Common myeloid progenitor, CD34-positive (primary cell): ENCODE measurements at regions not wholly inside any gene's neighbourhood (a gene's known extent, or its start where the extent isn't known, plus 50 kb on each side); places are given as distances from the start of the nearest gene placed in this dataset.
"Not testable (repeated sequence)": the region's sequence is repeated elsewhere in the genome, so short reads cannot be mapped to it uniquely, and the experiment has no call there.

Experiments used
- CTCF ChIA-PET: fragments of 350-600 bp; sonication (Branson Sonifier 250); formaldehyde crosslinking; loops from one replicate; lab custom pipeline; 2021; ENCODE audit warnings: antibody characterized with exemption; lab: Charles Lee
- POLR2A ChIA-PET: fragments of 350-600 bp; sonication (Branson Sonifier 250); formaldehyde crosslinking; loops from one replicate; lab custom pipeline; 2021; ENCODE audit warnings: antibody characterized with exemption; lab: Charles Lee
- DNase-seq, 3 donors: peaks; one replicate each; pipeline versions ENCODE4 v3.0.0 to v3.0.0-alpha.2; 2013
- H3K27ac ChIP-seq, 2 experiments: 1 replicate in 1 of 2; 2 replicates in 1 of 2; pipeline ENCODE4 v1.7.0; 2013; ENCODE audit warnings: inconsistent platforms in 2 of 2, low read length in 2 of 2, mild to moderate bottlenecking in 2 of 2, low read depth in 1 of 2, moderate library complexity in 1 of 2; ENCODE audit not compliant: severe bottlenecking in 2 of 2, insufficient read depth in 1 of 2, poor library complexity in 1 of 2
- H3K27me3 ChIP-seq, 5 experiments: replicated peaks in 2 of 5; 1 replicate in 3 of 5; 2 replicates in 2 of 5; pipeline versions ENCODE4 v1.6.1 to v1.7.0; 2013; ENCODE audit warnings: low read length in 4 of 5, mild to moderate bottlenecking in 2 of 5, moderate library complexity in 2 of 5, inconsistent platforms in 1 of 5; ENCODE audit not compliant: insufficient read depth in 5 of 5, control insufficient read depth in 4 of 5
- H3K36me3 ChIP-seq, 4 experiments: 1 replicate in 2 of 4; 2 replicates in 2 of 4; pipeline versions ENCODE4 v1.6.1 to v1.7.0; 2013; ENCODE audit warnings: low read length in 3 of 4, control low read depth in 1 of 4, mild to moderate bottlenecking in 1 of 4; ENCODE audit not compliant: control insufficient read depth in 4 of 4, insufficient read depth in 4 of 4
- H3K4me1 ChIP-seq, 4 experiments: 1 replicate in 3 of 4; 2 replicates in 1 of 4; pipeline versions ENCODE4 v1.6.1 to v1.7.1; 2013; ENCODE audit warnings: low read length in 3 of 4, mild to moderate bottlenecking in 3 of 4, control low read depth in 1 of 4, inconsistent platforms in 1 of 4, moderate library complexity in 1 of 4; ENCODE audit not compliant: control insufficient read depth in 4 of 4, insufficient read depth in 4 of 4; ENCODE audit errors: control extremely low read depth in 1 of 4
- H3K4me3 ChIP-seq, 7 experiments: 1 replicate in 4 of 7; 2 replicates in 3 of 7; pipeline versions ENCODE4 v1.5.1 to v1.7.0; 2013; ENCODE audit warnings: mild to moderate bottlenecking in 7 of 7, low read length in 6 of 7, moderate library complexity in 6 of 7, inconsistent platforms in 2 of 7, low read depth in 2 of 7, control low read depth in 1 of 7; ENCODE audit not compliant: insufficient read depth in 4 of 7, control insufficient read depth in 1 of 7; ENCODE audit errors: extremely low read depth in 1 of 7
- H3K9me3 ChIP-seq, 5 experiments: 1 replicate in 4 of 5; 2 replicates in 1 of 5; pipeline versions ENCODE4 v1.6.1 to v1.7.1; 2013; ENCODE audit warnings: low read length in 4 of 5, mild to moderate bottlenecking in 2 of 5, inconsistent platforms in 1 of 5, low read depth in 1 of 5, moderate library complexity in 1 of 5; ENCODE audit not compliant: control insufficient read depth in 4 of 5, insufficient read depth in 2 of 5; ENCODE audit errors: control extremely low read depth in 1 of 5
- WGBS: methylation state at CpG from one replicate; pipeline ENCODE4 v1.1.5; 2013; ENCODE audit not compliant: insufficient coverage; 5-methylcytosine and 5-hydroxymethylcytosine counted together

GRCh38 chr2:22078701-22079100, 954.9 kb downstream of the TDRD15 start:
- CTCF ChIA-PET: no interaction called here
- Histone ChIP-seq H3K27me3 (no peaks in the 10 kb centered on the region), H3K36me3 (no peaks in the 10 kb centered on the region), H3K9me3 (no peaks in the 10 kb centered on the region), H3K27ac (no peak overlapping the region), H3K4me1 (no peaks in the 10 kb centered on the region), H3K4me3 (no peak overlapping the region)
- POLR2A ChIA-PET: no interaction called here
- no peak for DNase-seq

GRCh38 chr2:22079583-22079982, 955.8 kb downstream of the TDRD15 start:
- H3K9me3 ChIP-seq: no peaks in the 10 kb centered on the region
- POLR2A ChIA-PET: no interaction called here
- CTCF ChIA-PET: no interaction called here
- no peak overlapping the region for H3K4me3 ChIP-seq
- 100% methylated on average over 1 of the region's 3 CpGs for WGBS
- no peaks in the 10 kb centered on the region for H3K27me3 ChIP-seq
- H3K36me3 ChIP-seq: no peaks in the 10 kb centered on the region
- no peak for DNase-seq
- H3K27ac ChIP-seq: no peak overlapping the region
- H3K4me1 ChIP-seq: no peaks in the 10 kb centered on the region

- H3K27me3 ChIP-seq: no peaks in the 10 kb centered on the region
- CTCF ChIA-PET: no interaction called here
These were observed 963.0 kb downstream of the TDRD15 start for GRCh38 chr2:22086726-22087125.

GRCh38 chr2:22103617-22104016, 979.8 kb downstream of the TDRD15 start:
- no CpG with 5 or more reads among the region's 3 CpGs for WGBS

More at GRCh38 chr2:22086726-22087125, 963.0 kb downstream of the TDRD15 start:
- H3K27ac ChIP-seq: no peak overlapping the region
- POLR2A ChIA-PET: no interaction called here
- WGBS: no CpG with 5 or more reads among the region's 2 CpGs
- H3K4me1 ChIP-seq: no peaks in the 10 kb centered on the region
- DNase-seq: no peak
- no peaks in the 10 kb centered on the region for H3K36me3 ChIP-seq
- no peak overlapping the region for H3K4me3 ChIP-seq
- no peaks in the 10 kb centered on the region for H3K9me3 ChIP-seq

GRCh38 chr2:22110244-22110651, 986.5 kb downstream of the TDRD15 start:
- POLR2A ChIA-PET: no interaction called here
- Histone ChIP-seq H3K9me3 (peaks cover 0 to 2% (median 0%) of the 10 kb centered on the region in 5 experiments), H3K27ac (no peak overlapping the region), H3K4me3 (no peak overlapping the region), H3K4me1 (no peaks in the 10 kb centered on the region), H3K36me3 (no peaks in the 10 kb centered on the region), H3K27me3 (no peaks in the 10 kb centered on the region)
- DNase-seq: no peak
- CTCF ChIA-PET: interaction anchor here (0.7 kb wide), 1 partner anchor 15 kb away, joined by 3 read pairs; no protein-coding TSS in a partner anchor
- WGBS: 86% methylated on average over 1 of the region's 3 CpGs

More at GRCh38 chr2:22103617-22104016, 979.8 kb downstream of the TDRD15 start:
- H3K27me3 ChIP-seq, H3K9me3 ChIP-seq, DNase-seq, H3K4me3 ChIP-seq, CTCF ChIA-PET, POLR2A ChIA-PET, H3K4me1 ChIP-seq, H3K27ac ChIP-seq, H3K36me3 ChIP-seq: not testable (repeated sequence)

- 91% methylated on average over 4 of the region's 4 CpGs for WGBS
- POLR2A ChIA-PET: no interaction called here
These were observed 1000.2 kb downstream of the TDRD15 start for GRCh38 chr2:22124003-22124402.

GRCh38 chr2:22126106-22126505, 1002.3 kb downstream of the TDRD15 start:
- POLR2A ChIA-PET: no interaction called here
- Histone ChIP-seq H3K27me3 (no peaks in the 10 kb centered on the region), H3K4me3 (no peak overlapping the region), H3K9me3 (no peaks in the 10 kb centered on the region), H3K27ac (no peak overlapping the region), H3K36me3 (no peaks in the 10 kb centered on the region), H3K4me1 (no peaks in the 10 kb centered on the region)
- WGBS: 96% methylated on average over 5 of the region's 5 CpGs
- CTCF ChIA-PET: no interaction called here
- DNase-seq: no peak

More at GRCh38 chr2:22124003-22124402, 1000.2 kb downstream of the TDRD15 start:
- Histone ChIP-seq H3K4me1 (no peaks in the 10 kb centered on the region), H3K27me3 (no peaks in the 10 kb centered on the region), H3K9me3 (no peaks in the 10 kb centered on the region), H3K4me3 (no peak overlapping the region), H3K36me3 (no peaks in the 10 kb centered on the region), H3K27ac (no peak overlapping the region)
- CTCF ChIA-PET: no interaction called here
- DNase-seq: no peak
